H1 (cell line): ENCODE measurements at regions not wholly inside any gene's neighbourhood (a gene's known extent, or its start where the extent isn't known, plus 50 kb on each side); places are given as distances from the start of the nearest gene placed in this dataset.

Source experiments
- CTCF ChIA-PET: fragments of 300-600 bp; sonication (Branson Sonifier 250); formaldehyde crosslinking; loops from one replicate; lab custom pipeline; 2021; ENCODE audit not compliant: partially characterized antibody; lab: Charles Lee
- POLR2A ChIA-PET: fragments of 300-600 bp; sonication (Branson Sonifier 250); formaldehyde crosslinking; loops from one replicate; lab custom pipeline; 2021; ENCODE audit warnings: inconsistent platforms; ENCODE audit not compliant: partially characterized antibody; lab: Charles Lee
- DNase-seq, 2 experiments: peaks; one replicate each; pipeline versions ENCODE4 v3.0.0 to v3.0.0-alpha.2; 2010 to 2022; ENCODE audit warnings: low spot score in 2 of 2, low read depth in 1 of 2, mixed read lengths in 1 of 2
- FAIRE-seq: peaks from 2 replicates; lab custom pipeline; 2011; peaks lifted over from hg19 to GRCh38; lab: Jason Lieb, UNC
- H2AFZ ChIP-seq: 2 replicates; pipeline ENCODE4 v1.8.1; 2012; ENCODE audit warnings: low read length, inconsistent platforms
- H2AK5ac ChIP-seq: 2 replicates; pipeline ENCODE4 v1.6.1; 2013; ENCODE audit warnings: low read depth, low read length
- H2BK120ac ChIP-seq: replicated peaks from 2 replicates; pipeline ENCODE3; 2013; ENCODE audit warnings: low read depth, low read length, inconsistent platforms
- H2BK12ac ChIP-seq: 2 replicates; pipeline ENCODE4 v1.6.1; 2013; ENCODE audit warnings: low read depth, low read length
- H2BK15ac ChIP-seq: 2 replicates; pipeline ENCODE4 v1.6.1; 2013; ENCODE audit warnings: low read length
- H2BK20ac ChIP-seq: 2 replicates; pipeline ENCODE4 v1.6.1; 2013; ENCODE audit warnings: low read length
- H2BK5ac ChIP-seq: 2 replicates; pipeline ENCODE4 v1.6.1; 2013; ENCODE audit warnings: low read depth, low read length
- H3K14ac ChIP-seq: 2 replicates; pipeline ENCODE4 v1.6.1; 2013; ENCODE audit warnings: inconsistent platforms; ENCODE audit not compliant: insufficient read length
- H3K18ac ChIP-seq: 2 replicates; pipeline ENCODE4 v1.6.1; 2013; ENCODE audit warnings: low read length; ENCODE audit errors: extremely low read depth
- H3K23ac ChIP-seq: 2 replicates; pipeline ENCODE4 v1.6.1; 2013; ENCODE audit warnings: inconsistent platforms; ENCODE audit not compliant: insufficient read length
- H3K23me2 ChIP-seq: 2 replicates; pipeline ENCODE4 v1.6.1; 2013; ENCODE audit warnings: low read depth, low read length
- H3K27ac ChIP-seq: 2 replicates; pipeline ENCODE4 v1.6.1; 2011; ENCODE audit warnings: low read depth, low read length, inconsistent platforms
- H3K27me3 ChIP-seq, 4 experiments: replicated peaks in 1 of 4; 1 replicate in 1 of 4; 2 replicates in 3 of 4; pipeline versions ENCODE4 v1.6.1 to v1.8.1; 2011 to 2013; ENCODE audit warnings: low read length in 3 of 4, mild to moderate bottlenecking in 3 of 4, inconsistent platforms in 2 of 4, mixed read lengths in 2 of 4, moderate library complexity in 1 of 4; ENCODE audit not compliant: control insufficient read depth in 3 of 4, insufficient read depth in 3 of 4; ENCODE audit errors: extremely low read depth in 1 of 4
- H3K36me3 ChIP-seq, 4 experiments: 2 replicates each; pipeline versions ENCODE4 v1.6.1 to v1.8.1; 2011 to 2013; ENCODE audit warnings: mild to moderate bottlenecking in 4 of 4, low read length in 3 of 4, moderate library complexity in 2 of 4, control low read depth in 1 of 4, inconsistent platforms in 1 of 4; ENCODE audit not compliant: insufficient read depth in 4 of 4, control insufficient read depth in 2 of 4
- H3K4ac ChIP-seq: replicated peaks from 2 replicates; pipeline ENCODE3; 2013; ENCODE audit warnings: low read length, low read depth, mixed read lengths, inconsistent platforms; ENCODE audit not compliant: insufficient read length
- H3K4me1 ChIP-seq, 4 experiments: replicated peaks in 1 of 4; 1 replicate in 1 of 4; 2 replicates in 3 of 4; pipeline versions ENCODE4 v1.6.1 to v1.8.1; 2011 to 2013; ENCODE audit warnings: low read length in 3 of 4, inconsistent platforms in 2 of 4, mixed read lengths in 1 of 4; ENCODE audit not compliant: insufficient read depth in 4 of 4, control insufficient read depth in 3 of 4
- H3K4me2 ChIP-seq, 2 experiments: 2 replicates each; pipeline versions ENCODE4 v1.6.1 to v1.8.1; 2011 to 2013; ENCODE audit warnings: low read depth in 2 of 2, low read length in 2 of 2, control low read depth in 1 of 2, inconsistent platforms in 1 of 2, mild to moderate bottlenecking in 1 of 2; ENCODE audit not compliant: insufficient read depth in 1 of 2
- H3K4me3 ChIP-seq, 4 experiments: fragments of 200-600, 300-600 bp in 1 of 4; sonication (generic), shearing (Covaris generic), sonication (Bioruptor Twin) in 1 of 4; 2 replicates each; pipeline versions ENCODE4 v1.5.1 to v1.8.1; 2011 to 2016; ENCODE audit warnings: low read length in 4 of 4, low read depth in 3 of 4, control low read depth in 2 of 4, inconsistent platforms in 2 of 4, mild to moderate bottlenecking in 2 of 4, mixed read lengths in 1 of 4, moderate library complexity in 1 of 4; ENCODE audit not compliant: insufficient read depth in 2 of 4; ENCODE audit errors: extremely low read depth in 1 of 4
- H3K56ac ChIP-seq: replicated peaks from 2 replicates; pipeline ENCODE3; 2013; ENCODE audit warnings: low read depth, mild to moderate bottlenecking, mixed read lengths, low read length, inconsistent platforms; ENCODE audit not compliant: insufficient read length
- H3K79me1 ChIP-seq: 2 replicates; pipeline ENCODE4 v1.6.1; 2013; ENCODE audit warnings: low read depth, low read length, control low read depth
- H3K79me2 ChIP-seq, 2 experiments: 2 replicates each; pipeline versions ENCODE4 v1.6.1 to v1.8.1; 2012 to 2013; ENCODE audit warnings: low read length in 2 of 2, mild to moderate bottlenecking in 2 of 2, inconsistent platforms in 1 of 2; ENCODE audit not compliant: insufficient read depth in 2 of 2, control insufficient read depth in 1 of 2
- H3K9ac ChIP-seq, 4 experiments: replicated peaks in 1 of 4; 1 replicate in 1 of 4; 2 replicates in 3 of 4; pipeline versions ENCODE4 v1.6.1 to v1.8.1; 2011 to 2013; ENCODE audit warnings: low read depth in 3 of 4, low read length in 3 of 4, control low read depth in 2 of 4, mild to moderate bottlenecking in 2 of 4, moderate library complexity in 2 of 4, inconsistent platforms in 1 of 4; ENCODE audit errors: extremely low read depth in 1 of 4
- H3K9me3 ChIP-seq, 2 experiments: 2 replicates each; pipeline versions ENCODE4 v1.6.1 to v1.8.1; 2012 to 2013; ENCODE audit warnings: mild to moderate bottlenecking in 2 of 2, moderate library complexity in 2 of 2, control low read depth in 1 of 2, inconsistent platforms in 1 of 2, low read depth in 1 of 2, low read length in 1 of 2, mixed read lengths in 1 of 2; ENCODE audit not compliant: insufficient read depth in 2 of 2
- H4K20me1 ChIP-seq, 2 experiments: replicated peaks in 1 of 2; 2 replicates each; pipeline versions ENCODE3 to v1.8.1; 2011 to 2013; ENCODE audit warnings: inconsistent platforms in 2 of 2, low read length in 2 of 2, mild to moderate bottlenecking in 1 of 2; ENCODE audit not compliant: insufficient read depth in 2 of 2, control insufficient read depth in 1 of 2
- H4K5ac ChIP-seq: 2 replicates; pipeline ENCODE4 v1.6.1; 2013; ENCODE audit warnings: low read length, low read depth, mixed read lengths, inconsistent platforms; ENCODE audit not compliant: insufficient read length
- H4K8ac ChIP-seq: 2 replicates; pipeline ENCODE4 v1.8.0; 2013; ENCODE audit warnings: mild to moderate bottlenecking, moderate library complexity, low read length, inconsistent platforms; ENCODE audit not compliant: insufficient read depth; ENCODE audit errors: extremely low read depth
- H4K91ac ChIP-seq: replicated peaks from 2 replicates; pipeline ENCODE3; 2013; ENCODE audit warnings: low read length, mixed read lengths, inconsistent platforms; ENCODE audit not compliant: insufficient read length
- ASH2L ChIP-seq: fragments of 200-600, 300-600 bp; sonication (generic); IDR thresholded peaks from one replicate; pipeline ENCODE4 v1.7.1; 2017; ENCODE audit warnings: low read length
- CBX8 ChIP-seq: fragments of 300-800, 300-1000 bp; sonication (generic); IDR thresholded peaks from 2 replicates; pipeline ENCODE4 v1.7.1; 2016; ENCODE audit warnings: low read depth, low read length, borderline replicate concordance
- CREB1 ChIP-seq: IDR thresholded peaks from 2 replicates; pipeline ENCODE4 v1.6.1; 2012; ENCODE audit warnings: inconsistent platforms
- HDAC6 ChIP-seq: IDR thresholded peaks from one replicate; pipeline ENCODE4 v1.7.1; 2012; ENCODE audit warnings: low read depth, mild to moderate bottlenecking, inconsistent platforms, low read length, moderate library complexity
- RBBP5 ChIP-seq: IDR thresholded peaks from 2 replicates; pipeline ENCODE4 v1.7.1; 2012; ENCODE audit warnings: low read depth, mild to moderate bottlenecking, inconsistent platforms, low read length, moderate library complexity, borderline replicate concordance
- YY1 ChIP-seq: IDR thresholded peaks from 2 replicates; pipeline ENCODE4 v1.6.1; 2011; ENCODE audit warnings: low read depth, mild to moderate bottlenecking, low read length
- WGBS, 2 experiments: shearing (Covaris generic) in 1 of 2; methylation state at CpG; one replicate each; pipeline versions ENCODE4 v1.1.6 to v1.1.7; 2013 to 2015; ENCODE audit warnings: low lambda C conversion rate in 2 of 2, mixed read lengths in 2 of 2, inconsistent platforms in 1 of 2, low coverage in 1 of 2, missing lambda C conversion rate in 1 of 2; ENCODE audit not compliant: insufficient replicate concordance in 2 of 2, insufficient coverage in 1 of 2, insufficient read length in 1 of 2; ENCODE audit errors: extremely low coverage in 1 of 2, missing lambda C conversion rate in 1 of 2; 5-methylcytosine and 5-hydroxymethylcytosine counted together

DNA sequence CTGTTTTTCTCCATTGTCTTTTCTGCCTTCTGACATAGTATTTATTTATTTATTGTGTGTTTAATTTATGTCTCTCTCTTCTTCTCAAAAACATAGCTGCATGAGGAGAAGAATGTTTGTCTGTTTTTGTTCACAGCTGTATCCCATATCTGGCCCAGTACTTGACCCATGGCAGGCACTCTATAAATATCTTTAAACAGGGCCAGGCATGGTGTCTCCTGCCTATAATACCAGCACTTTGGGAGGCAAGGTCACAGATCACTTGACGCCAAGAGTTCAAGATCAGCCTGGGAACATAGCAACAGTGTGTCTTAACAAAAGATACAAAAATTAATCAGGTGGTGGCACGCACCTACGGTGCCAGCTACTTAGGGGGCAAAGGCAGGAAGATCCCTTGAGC is 361.3 kb upstream of the KLHL29 start:
- Histone ChIP-seq H3K4me2 (no peak overlapping the region), H3K14ac (no peak overlapping the region), H3K4me1 (peaks cover 0 to 4% (median 2%) of the 10 kb centered on the region in 4 experiments; a peak in 3 of 7 replicates), H3K9ac (no peak overlapping the region), H3K27ac (no peak overlapping the region), H4K91ac (no peak overlapping the region), H3K79me1 (no peaks in the 10 kb centered on the region), H3K27me3 (no peaks in the 10 kb centered on the region), H2BK15ac (no peak overlapping the region), H2AFZ (no peak overlapping the region), H3K79me2 (no peaks in the 10 kb centered on the region), H3K9me3 (no peaks in the 10 kb centered on the region), H4K5ac (no peak overlapping the region), H4K20me1 (no peaks in the 10 kb centered on the region), H3K18ac (no peak overlapping the region), H3K23me2 (no peaks in the 10 kb centered on the region), H3K4me3 (no peak overlapping the region), H2AK5ac (no peak overlapping the region), H3K23ac (no peak overlapping the region), H3K56ac (no peak overlapping the region), H2BK120ac (no peak overlapping the region), H3K36me3 (no peaks in the 10 kb centered on the region), H3K4ac (no peak overlapping the region), H4K8ac (no peak overlapping the region), H2BK5ac (no peak overlapping the region), H2BK20ac (no peak overlapping the region), H2BK12ac (no peak overlapping the region)
- no peak for DNase-seq
- POLR2A ChIA-PET: no interaction called here
- no peak for FAIRE-seq
- CTCF ChIA-PET: interaction anchor here (0.6 to 1.3 kb wide), 3 partner anchors 9 to 439 kb away, joined by 3 to 5 read pairs (median 3); no protein-coding TSS in a partner anchor
- WGBS, 2 experiments: 69% methylated on average over 3 of the region's 3 CpGs; no CpG with 5 or more reads in 1 of the 2 experiments
- TF ChIP-seq ASH2L (no peak), YY1 (no peak), CBX8 (no peak), RBBP5 (no peak), CREB1 (no peak), HDAC6 (no peak)
